ENCODE measurements at regions not wholly inside any gene's neighbourhood (a gene's known extent, or its start where the extent isn't known, plus 50 kb on each side); places are given as distances from the start of the nearest gene placed in this dataset.

DNA sequence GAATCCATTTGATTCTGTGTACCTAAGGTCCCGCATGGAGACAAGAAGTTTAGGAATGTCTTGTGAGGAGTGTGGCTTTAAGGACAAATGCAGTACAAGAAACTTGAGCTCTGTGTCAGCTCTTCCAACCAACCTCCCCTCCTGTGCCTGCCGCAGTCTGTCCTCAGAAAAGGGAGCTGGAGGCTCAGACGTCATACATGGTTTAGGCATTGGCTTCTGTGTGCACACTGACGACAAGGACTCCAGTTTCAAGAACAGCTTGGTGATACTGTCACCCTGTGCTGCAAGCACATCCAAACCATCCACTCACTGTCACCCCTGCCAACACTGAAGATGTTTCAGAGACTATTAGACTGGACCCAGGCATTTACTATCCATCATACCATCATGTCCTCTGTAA is 470.4 kb downstream of the IRS1 start:
- TF ChIP-seq POLR2A (IDR thresholded peaks at IDR 0.05) (no peak), POLR2AphosphoS5 (IDR thresholded peaks at IDR 0.05) (no peak)
- TF ChIP-seq, protein P1, sequence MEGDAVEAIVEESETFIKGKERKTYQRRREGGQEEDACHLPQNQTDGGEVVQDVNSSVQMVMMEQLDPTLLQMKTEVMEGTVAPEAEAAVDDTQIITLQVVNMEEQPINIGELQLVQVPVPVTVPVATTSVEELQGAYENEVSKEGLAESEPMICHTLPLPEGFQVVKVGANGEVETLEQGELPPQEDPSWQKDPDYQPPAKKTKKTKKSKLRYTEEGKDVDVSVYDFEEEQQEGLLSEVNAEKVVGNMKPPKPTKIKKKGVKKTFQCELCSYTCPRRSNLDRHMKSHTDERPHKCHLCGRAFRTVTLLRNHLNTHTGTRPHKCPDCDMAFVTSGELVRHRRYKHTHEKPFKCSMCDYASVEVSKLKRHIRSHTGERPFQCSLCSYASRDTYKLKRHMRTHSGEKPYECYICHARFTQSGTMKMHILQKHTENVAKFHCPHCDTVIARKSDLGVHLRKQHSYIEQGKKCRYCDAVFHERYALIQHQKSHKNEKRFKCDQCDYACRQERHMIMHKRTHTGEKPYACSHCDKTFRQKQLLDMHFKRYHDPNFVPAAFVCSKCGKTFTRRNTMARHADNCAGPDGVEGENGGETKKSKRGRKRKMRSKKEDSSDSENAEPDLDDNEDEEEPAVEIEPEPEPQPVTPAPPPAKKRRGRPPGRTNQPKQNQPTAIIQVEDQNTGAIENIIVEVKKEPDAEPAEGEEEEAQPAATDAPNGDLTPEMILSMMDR (IDR thresholded peaks at IDR 0.05): no peak
- no peak overlapping the region for H3K4me3 ChIP-seq
- no peaks in the 10 kb centered on the region for H3K4me1 ChIP-seq (replicated peaks)
- no peak overlapping the region for H3K27ac ChIP-seq
- no peaks in the 10 kb centered on the region for H3K27me3 ChIP-seq (replicated peaks; ENCODE audit: insufficient read depth)
- intact Hi-C loops (cut with DNase I): no loop called here
- no peak for DNase-seq (ENCODE audit: low spot score)
- no peaks in the 10 kb centered on the region for H3K9me3 ChIP-seq
- no peaks in the 10 kb centered on the region for H3K36me3 ChIP-seq
- WGBS: 64% methylated on average over 4 of the region's 4 CpGs

DNA sequence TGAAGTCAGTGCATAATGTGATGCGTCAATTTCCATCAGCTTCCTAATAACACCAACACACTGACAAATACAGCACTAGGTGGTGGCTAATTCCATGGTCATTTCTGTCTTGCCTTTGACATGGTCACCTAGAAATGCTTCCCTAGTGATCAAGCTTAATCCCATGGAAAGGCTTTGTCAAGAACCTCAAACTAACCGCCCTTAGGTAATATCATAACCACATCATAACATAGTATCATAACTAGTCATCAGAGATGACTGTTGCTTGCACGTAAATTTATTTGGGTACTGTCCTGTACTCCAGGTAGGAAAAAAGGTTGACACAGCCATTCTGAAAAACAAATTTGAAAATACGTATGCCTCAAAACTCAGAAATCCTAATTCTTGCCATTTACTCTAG is 471.8 kb downstream of the IRS1 start:
- H3K27ac ChIP-seq: no peak overlapping the region
- H3K27me3 ChIP-seq (replicated peaks; ENCODE audit: insufficient read depth): no peaks in the 10 kb centered on the region
- WGBS: 94% methylated on average over 4 of the region's 4 CpGs
- no peaks in the 10 kb centered on the region for H3K9me3 ChIP-seq
- H3K4me1 ChIP-seq (replicated peaks): no peaks in the 10 kb centered on the region
- no peaks in the 10 kb centered on the region for H3K36me3 ChIP-seq
- no peak overlapping the region for H3K4me3 ChIP-seq
- TF ChIP-seq POLR2A (IDR thresholded peaks at IDR 0.05) (no peak), POLR2AphosphoS5 (IDR thresholded peaks at IDR 0.05) (no peak)
- TF ChIP-seq, protein P1 (IDR thresholded peaks at IDR 0.05): no peak
- DNase-seq (ENCODE audit: low spot score): no peak
- intact Hi-C loops (cut with DNase I): no loop called here

DNA sequence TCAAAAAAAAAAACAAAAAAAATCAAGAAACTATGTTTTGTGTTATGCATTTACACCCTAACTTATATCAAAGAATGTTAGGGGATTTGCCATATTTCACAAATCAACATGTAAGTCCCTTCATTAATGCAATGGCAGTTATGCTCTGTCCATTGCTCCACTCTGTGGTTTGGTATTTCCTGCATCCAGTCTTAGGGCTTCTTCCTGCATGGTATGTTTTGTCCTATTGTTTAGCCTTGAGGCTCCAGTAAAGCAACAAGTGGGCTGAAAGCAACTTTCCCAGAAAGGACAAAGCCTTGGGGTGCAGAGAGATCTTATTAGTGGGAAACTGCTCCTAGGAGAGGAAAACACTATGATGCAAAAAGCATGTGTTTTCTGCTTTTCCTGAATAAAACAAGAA is 474.1 kb downstream of the IRS1 start:
- TF ChIP-seq, protein P1 (IDR thresholded peaks at IDR 0.05): no peak
- no peak for TF ChIP-seq POLR2AphosphoS5 (IDR thresholded peaks at IDR 0.05)
- TF ChIP-seq POLR2A (IDR thresholded peaks at IDR 0.05): no peak

DNA sequence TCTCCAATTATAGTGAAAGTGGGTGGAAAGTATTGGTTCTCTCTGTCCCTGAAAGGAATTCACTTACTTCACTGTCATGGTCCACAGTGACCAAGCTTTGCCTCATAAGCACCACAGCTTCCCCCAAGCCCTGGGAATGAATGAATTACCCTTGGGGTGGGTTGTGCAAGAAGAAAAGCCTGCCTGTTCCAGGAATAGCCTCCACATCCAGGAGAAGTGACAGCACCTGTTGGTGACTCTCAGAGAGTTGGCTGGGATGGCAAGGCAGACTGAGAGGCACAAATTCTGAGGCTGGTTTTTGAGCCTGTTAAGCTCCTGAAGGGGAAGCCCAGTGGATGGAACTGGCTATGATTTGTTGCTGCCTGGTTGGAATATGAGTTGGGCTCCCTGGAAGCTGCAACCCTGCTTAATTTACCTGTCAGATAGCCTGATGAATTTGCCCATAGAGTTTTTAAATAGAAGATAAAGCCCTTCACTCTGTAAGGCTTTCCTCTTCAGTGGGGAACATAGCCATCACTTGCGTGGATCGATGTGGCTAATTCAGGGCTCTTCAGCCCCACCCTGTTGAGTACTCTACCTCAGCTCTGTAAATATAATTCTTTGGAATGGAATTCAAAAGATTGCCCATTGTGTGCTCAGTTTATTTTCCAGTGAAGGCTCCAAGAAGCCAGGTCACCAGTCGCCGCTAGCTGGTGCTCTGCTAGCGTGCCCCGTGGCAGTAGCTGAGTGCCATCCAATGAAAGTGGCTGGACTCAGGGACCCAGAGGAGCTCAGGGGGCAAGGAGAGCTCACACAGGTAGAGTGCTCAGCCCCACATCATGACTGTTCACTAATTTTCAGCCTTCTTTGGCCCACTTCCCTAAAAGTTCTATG is 479.3 kb downstream of the IRS1 start:
- TF ChIP-seq POLR2A (IDR thresholded peaks at IDR 0.05) (no peak), POLR2AphosphoS5 (IDR thresholded peaks at IDR 0.05) (no peak)
- TF ChIP-seq, protein P1 (IDR thresholded peaks at IDR 0.05): no peak
- no peak overlapping the region for H3K27ac ChIP-seq
- no peaks in the 10 kb centered on the region for H3K27me3 ChIP-seq (replicated peaks; ENCODE audit: insufficient read depth)
- H3K4me3 ChIP-seq: no peak overlapping the region
- no peaks in the 10 kb centered on the region for H3K36me3 ChIP-seq
- intact Hi-C loops (cut with DNase I): no loop called here
- no peak for DNase-seq (ENCODE audit: low spot score)
- H3K9me3 ChIP-seq: no peaks in the 10 kb centered on the region
- 93% methylated on average over 6 of the region's 6 CpGs for WGBS
- no peaks in the 10 kb centered on the region for H3K4me1 ChIP-seq (replicated peaks)

More for the DNA sequence above, 474.1 kb downstream of the IRS1 start:
- DNase-seq (ENCODE audit: low spot score): no peak
- Histone ChIP-seq H3K9me3 (no peaks in the 10 kb centered on the region), H3K27ac (no peak overlapping the region), H3K27me3 (replicated peaks; ENCODE audit: insufficient read depth) (no peaks in the 10 kb centered on the region), H3K36me3 (no peaks in the 10 kb centered on the region), H3K4me1 (replicated peaks) (no peaks in the 10 kb centered on the region), H3K4me3 (no peak overlapping the region)
- intact Hi-C loops (cut with DNase I): no loop called here

DNA sequence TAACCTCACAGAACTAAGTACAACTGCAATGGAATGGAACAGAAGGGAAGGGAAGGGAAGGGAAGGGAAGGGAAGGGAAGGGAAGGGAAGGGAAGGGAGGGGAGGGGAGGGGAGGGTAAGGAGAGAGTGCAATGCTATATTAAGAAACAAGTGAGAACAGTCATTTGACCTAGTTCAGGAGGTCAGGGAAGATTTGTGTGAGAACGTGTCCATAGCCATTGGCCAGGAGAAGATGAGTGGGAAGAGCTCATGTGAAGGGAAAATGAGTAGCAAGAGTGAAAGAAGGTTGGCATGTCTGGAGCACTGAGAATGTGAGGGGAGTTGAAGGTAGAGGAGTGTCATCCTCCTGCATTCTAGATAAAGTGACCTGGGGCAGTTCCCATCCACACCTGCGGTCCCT is 481.6 kb downstream of the IRS1 start:
- DNase-seq (ENCODE audit: low spot score): no peak
- no peak overlapping the region for H3K27ac ChIP-seq
- no peaks in the 10 kb centered on the region for H3K4me1 ChIP-seq (replicated peaks)
- H3K4me3 ChIP-seq: no peak overlapping the region
- H3K27me3 ChIP-seq (replicated peaks; ENCODE audit: insufficient read depth): no peaks in the 10 kb centered on the region
- no peak for TF ChIP-seq POLR2A (IDR thresholded peaks at IDR 0.05)
- TF ChIP-seq POLR2AphosphoS5 (IDR thresholded peaks at IDR 0.05): no peak
- TF ChIP-seq, protein P1 (IDR thresholded peaks at IDR 0.05): no peak
- H3K9me3 ChIP-seq: no peaks in the 10 kb centered on the region
- 82% methylated on average over 2 of the region's 2 CpGs for WGBS
- no peaks in the 10 kb centered on the region for H3K36me3 ChIP-seq
- intact Hi-C loops (cut with DNase I): no loop called here
